Stimulated activated naive CD4-positive, alpha-beta T cell treated with Interleukin-2 at 50 U/mL for 16 hours (primary cell): ENCODE measurements at regions not wholly inside any gene's neighbourhood (a gene's known extent, or its start where the extent isn't known, plus 50 kb on each side); places are given as distances from the start of the nearest gene placed in this dataset.

ENCODE experiments used
- DNase-seq: peaks from one replicate; lab custom pipeline; 2025; lab: John Stamatoyannopoulos, UW

DNA sequence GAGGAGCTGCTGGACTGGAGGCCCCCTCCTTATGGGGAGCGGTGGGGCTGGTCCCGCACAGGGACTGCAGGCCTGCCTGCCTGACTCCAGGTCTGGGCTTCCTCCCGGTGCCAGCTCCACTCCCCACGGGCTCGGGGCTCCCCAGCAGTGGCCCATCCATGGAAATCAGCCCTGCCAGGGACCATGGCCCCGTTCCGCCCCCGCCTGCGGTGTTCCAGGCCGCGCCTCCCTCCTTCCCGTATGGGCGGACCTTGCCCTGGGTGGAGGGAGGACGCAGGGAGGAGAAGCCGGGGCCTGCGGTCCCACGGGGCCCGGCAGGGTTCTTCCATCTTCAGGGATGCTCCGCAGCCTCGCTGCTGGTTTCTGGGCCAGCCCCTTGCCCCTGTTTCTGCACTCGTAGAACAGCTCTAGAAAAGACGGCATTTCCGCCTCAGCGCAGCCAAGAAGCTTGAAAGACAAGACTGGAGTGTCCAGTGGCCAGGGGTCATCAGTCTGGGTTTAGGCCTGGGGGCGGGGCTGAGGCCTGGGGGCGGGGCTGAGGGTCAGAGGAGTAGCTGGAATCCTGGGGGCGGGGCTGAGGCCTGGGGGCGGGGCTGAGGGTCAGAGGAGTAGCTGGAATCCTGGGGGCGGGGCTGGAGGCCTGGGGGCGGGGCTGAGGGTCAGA, 1330.6 kb downstream of the BRD1 start:
- DNase-seq: no peak

- no peak for DNase-seq
Measured at GRCh38 chr22:48496226-48496845, 1331.3 kb downstream of the BRD1 start.

DNA sequence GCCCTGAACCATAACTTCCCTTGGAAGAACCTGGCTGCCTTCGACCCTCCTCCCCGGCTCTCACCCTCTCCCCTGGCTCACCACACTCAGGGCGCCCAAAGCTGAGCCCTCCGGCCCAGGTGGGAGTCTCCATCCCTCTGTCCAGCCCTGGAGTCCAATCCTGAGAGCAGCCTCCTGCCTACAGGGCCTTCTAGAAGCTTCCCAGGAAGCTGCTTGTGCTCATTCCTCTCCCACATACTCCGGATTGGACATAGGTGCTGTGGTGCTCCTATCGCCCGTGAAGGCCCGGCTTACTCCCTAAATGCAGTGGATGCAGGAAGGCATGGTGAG, 1332.0 kb downstream of the BRD1 start:
- DNase-seq: no peak

DNA sequence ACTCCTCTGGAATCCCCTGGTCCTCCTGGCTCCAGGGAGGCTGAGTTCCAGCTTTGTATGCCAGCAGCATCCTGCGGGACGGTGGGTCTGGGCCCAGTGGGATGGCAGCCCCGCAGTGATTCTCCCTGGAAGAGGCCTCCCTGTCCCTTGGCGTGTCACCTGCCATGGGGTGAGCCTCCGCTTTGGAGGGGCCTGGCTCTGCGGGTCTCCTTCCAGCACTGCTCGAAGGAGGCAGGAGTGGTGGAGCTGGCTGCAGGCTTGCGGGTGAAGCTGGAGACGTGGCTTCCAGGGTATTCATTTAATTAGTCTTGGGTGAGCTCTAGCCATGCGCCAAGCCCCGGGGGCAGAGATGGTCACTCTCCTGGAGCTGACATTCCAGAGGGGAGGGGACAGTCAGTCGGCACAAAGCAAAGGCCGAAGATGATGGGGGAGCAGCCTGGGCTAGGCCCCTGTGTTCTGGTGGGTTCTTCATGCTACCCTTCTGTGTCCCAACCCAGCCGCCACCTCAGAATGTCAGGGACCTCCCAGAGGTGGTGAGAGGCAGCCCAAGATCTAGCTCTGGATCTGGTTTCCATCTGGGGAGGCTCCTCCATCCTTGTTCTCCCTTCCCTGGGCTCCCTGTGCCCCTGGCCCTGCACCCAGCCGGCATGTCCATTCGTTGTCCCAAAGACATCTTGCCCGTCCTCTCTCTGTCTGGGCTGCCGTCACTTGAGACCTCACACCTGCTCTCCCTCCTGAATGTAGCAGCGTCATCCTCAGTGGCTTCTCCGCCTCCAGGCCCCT, 1332.5 kb downstream of the BRD1 start:
- DNase-seq: no peak

- no peak for DNase-seq
Measured at GRCh38 chr22:48494256-48494967, 1333.3 kb downstream of the BRD1 start.

DNA sequence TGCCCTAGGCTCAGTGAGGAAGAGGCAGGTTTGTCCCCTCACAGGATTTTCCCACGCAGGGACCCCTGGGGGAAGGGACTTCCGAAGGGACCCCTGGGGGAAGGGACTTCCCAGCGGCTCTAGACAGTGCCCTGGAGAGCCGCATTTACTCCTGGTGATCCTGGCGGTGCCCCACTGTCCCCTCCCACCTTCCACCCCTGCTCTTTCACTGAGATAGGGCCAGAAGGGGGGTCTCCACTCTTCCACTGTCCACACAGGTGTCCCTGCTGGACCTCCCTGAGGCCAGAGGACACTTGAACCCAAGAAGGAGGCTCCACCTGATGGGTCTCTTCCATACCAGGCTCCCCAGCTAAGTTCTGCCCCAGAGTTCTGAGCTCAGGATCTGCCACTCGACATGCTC, 1333.9 kb downstream of the BRD1 start:
- DNase-seq: no peak

DNA sequence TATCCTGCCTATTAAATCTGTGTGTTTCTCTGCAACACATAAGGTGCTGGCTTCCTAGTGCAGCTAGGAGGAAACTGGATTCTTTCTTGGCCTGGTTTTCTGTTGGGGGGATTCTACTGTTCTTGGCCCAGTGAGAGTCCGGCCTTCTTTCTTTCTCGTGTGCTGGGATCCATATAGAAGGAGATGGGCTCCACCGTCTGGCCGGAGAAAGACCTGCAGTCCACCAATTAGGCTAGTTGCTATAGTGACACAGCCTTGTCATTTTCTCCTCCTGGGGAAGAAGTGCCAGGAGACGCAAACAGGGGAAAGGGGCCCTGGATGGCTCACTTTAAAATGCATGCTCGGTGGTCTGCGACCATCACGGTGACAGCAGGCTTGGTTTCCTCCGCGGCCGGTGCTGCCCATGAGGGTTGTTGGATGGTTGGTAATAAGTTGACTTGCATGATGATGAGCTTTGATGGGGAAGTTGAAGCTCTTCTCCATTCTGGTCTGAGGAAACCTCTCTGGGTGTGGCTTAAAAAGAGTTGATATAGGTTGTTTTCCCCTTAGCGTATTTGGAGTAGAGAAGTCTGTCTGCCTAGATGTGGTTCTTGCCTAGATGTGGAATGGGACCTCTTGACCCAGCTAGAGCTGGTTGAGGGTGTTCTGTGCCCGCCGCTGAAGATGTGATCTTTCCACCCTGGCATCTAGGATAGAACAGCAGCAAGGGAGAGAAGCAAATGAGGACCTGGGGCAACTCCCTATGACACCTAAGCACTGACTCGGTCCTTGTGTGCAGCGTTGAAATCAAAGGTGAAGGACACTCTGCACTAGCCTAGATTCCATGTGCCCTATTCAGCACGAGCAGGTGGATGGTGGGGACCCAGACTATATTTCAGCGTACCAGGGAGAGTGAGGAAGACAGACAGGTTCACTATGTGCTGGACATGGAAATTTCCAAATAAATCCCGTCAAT, 1335.0 kb downstream of the BRD1 start:
- DNase-seq: no peak

GRCh38 chr22:48491451-48491941, 1336.2 kb downstream of the BRD1 start:
- DNase-seq: no peak

DNA sequence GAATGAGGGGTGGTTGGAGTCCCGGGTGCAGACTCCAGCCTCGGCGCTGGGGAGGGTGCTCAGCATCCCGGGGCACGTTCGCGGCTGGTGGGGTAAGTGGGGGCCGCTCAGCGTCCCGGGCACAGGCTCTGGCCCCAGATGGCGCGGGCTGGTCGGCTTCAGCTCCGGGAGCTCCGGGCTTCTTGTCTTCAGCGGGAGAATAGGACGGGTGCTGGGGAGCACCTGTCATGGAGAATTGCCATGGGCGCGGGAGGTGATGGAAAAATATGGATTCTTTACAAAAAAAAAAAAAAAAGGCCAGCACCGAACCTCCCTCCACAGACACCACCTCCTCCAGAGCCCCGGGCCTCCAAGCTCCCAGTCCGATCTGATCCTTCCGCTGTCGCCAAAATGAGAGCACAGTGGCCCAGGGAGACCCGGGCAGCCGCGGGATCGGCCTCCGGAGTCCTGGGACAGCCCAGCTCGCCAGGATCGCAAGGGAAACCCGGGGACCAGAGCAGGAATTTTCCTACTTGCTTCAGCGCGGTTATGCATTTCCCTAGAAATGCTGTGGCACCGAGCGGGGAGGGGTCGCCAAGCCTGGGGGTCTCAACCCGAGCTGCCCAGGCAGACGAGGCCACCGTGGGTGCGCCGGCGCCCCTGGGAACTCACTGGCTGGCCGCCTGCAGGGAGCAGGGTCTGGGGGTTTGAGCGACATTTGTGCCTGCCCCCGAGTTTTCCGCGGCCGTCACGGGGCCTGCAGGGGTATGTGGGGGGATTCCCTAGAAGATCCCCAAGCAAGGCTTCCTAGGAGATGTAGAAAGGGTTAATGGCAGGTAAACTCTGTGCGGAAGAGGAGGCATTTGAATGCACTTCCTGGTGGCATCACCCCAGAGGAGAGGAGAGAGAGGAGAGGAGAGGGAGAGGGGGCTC, 1336.9 kb downstream of the BRD1 start:
- DNase-seq: no peak

DNA sequence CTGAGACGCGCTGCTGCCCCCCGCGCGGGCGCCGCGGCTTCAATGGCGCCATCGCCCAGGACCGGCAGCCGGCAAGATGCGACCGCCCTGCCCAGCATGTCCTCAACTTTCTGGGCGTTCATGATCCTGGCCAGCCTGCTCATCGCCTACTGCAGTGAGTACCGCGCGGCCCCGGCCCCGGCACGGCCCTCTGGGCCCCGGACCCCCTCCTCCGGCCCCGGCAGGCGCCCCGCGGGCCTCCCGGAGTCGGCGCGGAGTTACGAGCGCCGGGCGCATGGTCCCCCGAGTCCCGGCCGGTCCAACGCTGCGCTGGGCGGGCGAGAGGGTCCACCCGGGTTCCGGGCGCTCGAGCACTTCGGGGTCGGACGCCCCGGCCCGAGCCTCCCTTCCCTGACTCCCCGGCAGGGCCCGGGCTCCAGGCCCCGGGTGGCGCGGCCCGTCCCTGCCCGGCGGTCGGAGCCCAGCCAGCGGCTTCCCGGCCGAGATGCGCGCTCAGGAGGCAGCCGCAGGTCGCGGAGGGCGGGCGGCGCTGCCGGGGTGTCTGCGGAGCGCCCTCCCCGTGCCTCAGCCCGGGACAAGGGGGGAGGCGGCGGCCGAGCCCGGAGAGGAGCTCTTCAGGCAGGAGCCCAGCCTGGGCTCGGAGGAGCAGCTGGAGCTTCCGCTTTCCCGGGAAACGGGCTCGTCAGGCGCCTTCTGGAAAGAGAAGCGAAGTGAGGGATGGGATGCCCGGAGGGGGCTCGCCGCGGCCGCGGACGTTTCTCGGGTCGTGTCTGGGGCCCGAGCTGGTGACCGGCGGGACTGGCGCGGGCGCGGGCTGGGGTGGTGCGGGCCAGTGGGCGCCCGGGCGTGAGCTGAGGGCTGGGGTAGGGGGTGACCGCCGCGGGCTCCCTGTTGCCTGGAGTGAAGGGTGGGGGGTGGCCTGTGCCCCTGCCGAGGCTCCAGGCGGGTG, 1337.8 kb downstream of the BRD1 start:
- DNase-seq: no peak

DNA sequence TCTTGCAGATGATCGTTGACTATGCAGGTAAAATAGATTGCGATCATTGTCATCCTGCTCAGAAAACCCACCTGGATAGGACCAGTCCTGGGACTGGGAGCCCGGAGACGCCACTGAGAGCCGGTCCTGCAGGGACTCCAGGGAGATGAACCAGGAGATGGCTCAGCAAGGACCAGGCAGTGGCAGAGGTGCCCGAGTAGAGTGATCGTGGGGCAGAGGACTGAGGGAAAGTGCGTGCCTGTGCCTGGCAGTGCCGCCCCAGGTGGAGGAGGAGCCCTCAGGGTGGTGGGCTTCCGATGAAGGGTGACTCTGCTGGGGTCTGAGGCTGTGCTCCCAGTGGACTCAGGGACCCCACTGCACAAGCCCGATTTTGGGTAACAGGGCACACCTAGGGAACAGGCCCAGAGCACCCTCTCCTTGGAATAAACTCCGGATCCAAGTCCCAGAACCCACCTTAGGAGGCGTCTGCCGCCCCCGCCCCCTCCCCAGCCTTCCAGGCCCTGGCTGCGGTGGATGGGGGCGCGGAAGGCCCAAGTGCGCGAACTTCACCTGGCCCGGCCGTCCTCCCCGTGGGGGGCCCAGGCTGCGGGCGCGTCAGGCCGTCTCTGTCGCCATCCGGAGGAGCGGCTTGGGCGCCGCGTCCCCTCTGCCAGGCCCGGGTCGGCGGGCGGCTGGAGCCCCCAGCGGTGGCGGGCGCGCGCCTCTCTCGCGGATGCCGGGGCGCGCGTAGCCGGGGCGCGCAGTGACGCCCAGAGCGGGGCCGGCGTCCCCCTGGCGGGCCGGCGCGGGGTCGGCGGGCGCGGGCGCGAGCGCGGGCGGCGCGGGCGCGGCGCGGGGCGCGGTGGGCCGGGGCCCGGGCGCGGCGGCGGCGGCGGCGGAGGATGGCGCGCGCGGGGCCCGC, 1338.8 kb downstream of the BRD1 start:
- no peak for DNase-seq

GRCh38 chr22:48488149-48488551, 1339.5 kb downstream of the BRD1 start:
- no peak for DNase-seq

DNA sequence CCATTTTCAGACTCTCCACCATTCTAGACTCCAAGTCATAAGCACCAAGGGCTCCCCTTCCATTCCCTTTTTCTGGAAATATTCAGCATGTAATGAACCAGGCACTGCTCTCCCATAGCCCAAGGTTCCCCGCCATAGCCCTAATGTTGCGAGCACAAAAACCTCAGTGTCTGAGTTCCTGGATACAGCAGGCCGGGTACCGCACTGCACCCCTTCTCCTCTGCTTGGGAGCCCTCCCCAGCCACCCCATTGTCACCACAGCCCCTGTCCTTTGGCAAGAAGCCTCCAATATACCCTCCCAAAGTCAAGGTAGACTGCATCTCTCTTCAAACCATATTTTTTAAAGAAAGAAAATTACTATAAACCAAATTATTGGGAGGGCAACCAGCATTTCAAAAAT, 1341.1 kb downstream of the BRD1 start:
- no peak for DNase-seq

GRCh38 chr22:48486134-48486532, 1341.5 kb downstream of the BRD1 start:
- DNase-seq: no peak

GRCh38 chr22:48485149-48486133, 1342.2 kb downstream of the BRD1 start:
- DNase-seq: no peak

- DNase-seq: no peak
Measured at GRCh38 chr22:48483764-48484528, 1343.7 kb downstream of the BRD1 start.
